Left forelimb (tissue), 1 donor: ENCODE measurements at regions not wholly inside any gene's neighbourhood (a gene's known extent, or its start where the extent isn't known, plus 50 kb on each side); places are given as distances from the start of the nearest gene placed in this dataset.

ENCODE experiments used
- DNase-seq: peaks from one replicate; pipeline ENCODE4 v3.0.0-alpha.2; 2018; ENCODE audit warnings: low spot score

DNA sequence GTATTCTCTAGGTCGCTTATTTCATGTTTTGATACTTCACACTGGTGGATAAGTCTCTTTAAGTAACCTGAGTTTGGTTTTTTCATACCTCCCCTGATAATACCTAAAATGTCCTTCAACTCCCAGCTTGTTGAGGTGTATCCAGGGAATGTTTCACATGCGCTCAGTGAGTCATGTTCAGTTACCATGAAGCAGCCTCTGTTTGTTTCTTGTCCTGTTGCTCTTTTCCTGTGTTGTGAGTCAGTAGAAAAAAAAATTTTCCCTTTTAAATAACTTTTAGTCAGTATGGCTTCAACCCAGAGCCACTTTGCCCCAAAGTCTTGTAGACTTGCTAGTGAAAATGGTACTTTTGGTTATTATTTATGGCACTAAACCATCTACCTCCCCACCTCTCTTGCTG is 278.4 kb upstream of the ZPLD1 start:
- DNase-seq: no peak

DNA sequence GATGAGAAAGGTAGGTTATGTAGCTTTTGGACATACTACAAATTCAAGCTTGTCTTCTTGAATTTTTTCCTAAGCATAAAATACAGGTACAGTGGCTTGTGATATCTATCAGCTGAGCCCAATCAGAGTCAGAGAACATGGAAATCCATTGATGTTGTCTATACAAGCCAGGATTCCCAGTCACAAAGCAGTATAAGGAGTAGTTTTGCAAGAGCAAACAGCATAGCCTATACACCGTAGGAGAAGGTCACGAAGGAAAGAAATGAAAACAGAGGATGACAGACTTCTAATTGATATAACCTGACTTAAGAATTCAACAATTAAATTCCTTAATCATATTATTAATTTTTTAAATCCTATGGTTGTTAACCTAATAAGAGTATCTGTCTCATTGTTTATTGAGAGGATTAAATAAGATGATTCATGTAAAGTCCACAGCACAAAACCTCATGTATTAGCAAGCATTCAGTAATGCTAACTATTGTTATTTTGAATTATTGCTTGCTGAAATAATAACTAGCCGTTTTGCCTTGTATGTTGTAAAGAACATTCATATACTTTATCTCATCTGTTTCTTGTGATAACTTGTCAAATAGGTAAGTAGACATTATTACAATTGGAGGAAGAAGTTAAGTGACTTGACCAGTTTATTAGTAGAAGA is 276.6 kb upstream of the ZPLD1 start:
- DNase-seq: no peak

DNA sequence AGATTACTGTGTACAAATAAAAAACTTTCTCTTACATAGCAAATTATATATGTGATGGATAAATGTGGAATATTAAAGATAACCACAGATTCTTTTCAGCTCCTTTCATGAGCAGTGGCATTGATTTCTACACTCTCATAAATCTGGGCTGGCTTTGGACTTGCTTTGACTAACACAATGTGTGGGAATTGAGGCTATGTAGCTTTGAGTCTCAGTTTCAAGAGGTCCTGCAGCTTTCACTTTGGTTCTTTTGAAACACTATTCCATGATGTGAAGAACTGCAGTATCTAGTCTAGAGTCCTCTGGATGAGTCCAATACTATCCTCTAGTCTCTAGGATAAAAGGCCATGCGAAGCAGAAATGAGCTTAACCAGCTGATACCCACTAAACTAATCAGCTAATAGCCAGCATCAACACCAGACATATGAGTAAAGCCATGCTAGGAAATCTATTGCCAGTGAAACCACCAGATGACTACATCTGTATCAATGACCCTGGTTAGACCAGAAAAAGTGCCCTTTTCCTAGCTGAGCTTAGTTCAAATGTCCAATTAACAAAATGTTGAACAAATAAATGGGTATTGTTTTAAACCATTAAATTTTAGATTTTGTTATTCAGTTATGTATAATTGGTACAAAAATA is 274.9 kb upstream of the ZPLD1 start:
- no peak for DNase-seq

DNA sequence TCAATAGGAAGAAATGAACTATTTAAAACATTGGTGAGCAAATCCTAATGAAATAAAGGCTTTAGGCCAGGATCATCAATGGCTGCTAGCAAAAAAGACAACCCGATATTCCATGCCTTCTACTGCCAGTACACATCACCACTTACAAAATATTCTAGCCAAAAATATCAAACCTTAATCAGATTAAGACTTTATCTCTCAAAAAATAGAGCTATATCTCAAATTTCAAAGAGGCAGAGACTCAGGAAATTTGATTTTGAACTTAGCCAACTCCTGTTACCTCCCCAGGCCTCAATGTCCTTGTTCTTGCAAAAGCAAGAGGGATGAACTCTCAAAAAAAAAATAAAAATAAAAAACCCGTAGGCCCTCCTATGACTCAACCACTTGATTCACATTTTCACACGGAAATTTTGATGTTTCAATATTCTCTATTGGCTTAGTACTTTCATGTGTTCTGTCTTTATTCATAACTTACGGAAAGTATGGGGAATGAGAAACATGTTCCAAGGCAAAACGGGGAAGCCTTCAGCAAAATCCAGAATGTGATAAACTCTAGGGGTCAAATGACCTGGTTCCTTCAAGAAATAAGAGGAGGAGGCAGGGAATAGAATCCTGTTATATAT is 273.3 kb upstream of the ZPLD1 start:
- no peak for DNase-seq

DNA sequence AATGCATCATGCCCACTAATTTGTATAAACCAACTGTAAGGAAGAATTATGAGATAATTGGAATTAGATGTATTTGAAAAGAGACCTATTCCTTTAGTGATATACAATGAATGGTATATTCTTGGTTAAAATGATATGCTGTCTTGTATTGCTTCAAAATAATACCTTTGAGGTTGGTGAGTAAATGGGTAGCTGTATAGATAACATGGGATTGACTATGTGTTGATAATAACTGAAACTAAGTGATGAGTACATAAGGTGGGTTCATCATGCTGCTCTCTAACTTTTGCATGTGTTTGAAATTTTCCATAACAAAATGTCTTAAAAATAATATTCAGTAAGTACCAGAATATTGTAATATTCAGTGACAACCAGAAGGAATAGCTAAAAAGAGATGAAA is 272.6 kb upstream of the ZPLD1 start:
- DNase-seq: no peak

DNA sequence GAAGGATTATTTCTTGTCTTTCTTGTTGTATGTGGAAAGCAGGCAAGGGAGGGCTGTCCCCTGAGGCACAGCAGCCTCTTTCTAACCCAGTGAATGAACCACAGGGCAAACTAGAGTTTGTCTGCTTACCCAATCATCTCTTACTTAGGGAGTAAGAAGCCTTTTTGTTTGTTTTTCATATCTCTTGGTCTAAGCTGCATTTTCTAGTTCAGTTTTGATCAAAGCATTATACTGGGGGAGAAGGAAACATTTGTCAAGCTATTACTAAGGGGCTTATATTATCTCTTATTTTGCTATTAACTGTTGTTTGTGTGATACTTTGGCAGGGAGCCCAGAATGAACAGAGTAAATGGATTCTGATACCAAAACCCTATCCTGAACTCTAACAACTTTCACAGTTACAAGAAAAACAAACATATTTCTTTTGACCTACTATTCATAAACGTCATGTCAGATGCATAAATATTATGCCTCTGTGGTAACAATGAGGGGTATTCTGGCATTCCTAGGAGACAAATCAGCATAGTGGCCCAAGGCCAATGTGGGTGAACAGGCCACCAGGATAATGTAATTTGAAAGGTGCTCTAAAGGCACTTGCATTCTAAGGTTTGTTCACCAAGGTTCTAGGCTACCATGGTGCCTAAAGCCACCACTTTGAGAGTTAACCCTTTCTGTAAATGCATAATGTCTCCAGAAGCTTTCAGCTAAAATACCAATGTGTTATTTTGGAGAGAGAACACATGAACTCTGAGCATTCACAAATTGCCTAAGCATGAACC is 271.6 kb upstream of the ZPLD1 start:
- DNase-seq: no peak

DNA sequence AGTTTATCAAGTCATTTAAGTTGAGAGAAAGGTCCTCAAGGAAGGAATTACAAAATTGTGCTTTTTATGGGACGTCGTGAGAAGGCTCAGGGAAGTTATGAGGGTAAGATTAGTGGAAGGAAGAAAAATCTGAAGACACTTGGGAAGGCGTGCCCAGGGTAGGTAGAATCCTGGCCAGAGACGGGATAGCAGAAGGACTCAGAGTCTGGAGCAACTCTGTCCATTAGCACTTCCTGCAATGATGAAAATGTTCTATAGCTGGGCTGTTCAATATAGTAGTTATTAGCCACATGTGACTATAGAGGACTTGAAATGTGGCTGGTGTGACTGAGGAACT is 271.0 kb upstream of the ZPLD1 start:
- no peak for DNase-seq

DNA sequence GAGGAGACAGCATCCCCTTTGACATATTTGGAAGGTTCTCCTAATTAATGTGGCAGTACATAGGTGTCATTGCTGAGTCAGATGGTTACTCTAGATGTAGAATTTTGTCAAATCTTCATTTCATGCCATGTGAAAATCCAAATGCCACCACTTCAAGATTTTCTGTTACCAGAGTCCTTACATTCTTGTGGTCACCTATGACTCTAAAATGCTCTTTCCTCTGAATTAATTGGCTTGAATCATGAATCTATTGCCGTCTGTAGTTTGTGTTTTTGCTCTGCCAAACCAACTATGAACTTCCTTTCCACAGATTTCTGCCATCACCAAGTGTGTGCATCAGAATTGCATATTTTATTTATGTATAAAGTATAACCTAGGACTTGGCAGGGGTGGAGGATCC is 269.4 kb upstream of the ZPLD1 start:
- no peak for DNase-seq

DNA sequence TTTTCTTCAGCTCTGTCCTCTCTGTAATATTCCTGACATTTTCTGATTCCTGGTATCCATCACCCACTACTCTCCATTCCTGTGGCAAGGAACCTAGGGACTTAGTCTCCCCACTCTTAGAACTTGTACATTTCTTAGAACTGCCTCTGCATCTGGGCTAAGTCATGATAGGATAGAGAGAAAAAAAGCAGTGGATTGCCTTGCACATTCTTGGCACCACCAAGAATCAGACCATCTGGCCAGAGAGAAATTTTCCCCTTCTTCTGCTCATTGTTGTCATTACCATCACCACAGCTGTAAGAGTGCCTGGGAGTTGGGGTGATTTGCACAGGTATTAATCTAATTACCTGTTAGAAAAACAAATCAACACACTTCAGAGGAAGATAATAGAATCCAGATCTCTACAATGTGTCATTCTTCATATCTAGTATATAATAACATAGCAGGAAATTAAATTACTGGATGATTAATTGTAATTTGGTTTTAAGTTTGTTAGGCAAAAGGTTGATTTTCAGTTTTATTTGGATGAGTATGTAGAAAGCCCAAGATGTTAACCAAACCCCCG is 264.8 kb upstream of the ZPLD1 start:
- DNase-seq: no peak

DNA sequence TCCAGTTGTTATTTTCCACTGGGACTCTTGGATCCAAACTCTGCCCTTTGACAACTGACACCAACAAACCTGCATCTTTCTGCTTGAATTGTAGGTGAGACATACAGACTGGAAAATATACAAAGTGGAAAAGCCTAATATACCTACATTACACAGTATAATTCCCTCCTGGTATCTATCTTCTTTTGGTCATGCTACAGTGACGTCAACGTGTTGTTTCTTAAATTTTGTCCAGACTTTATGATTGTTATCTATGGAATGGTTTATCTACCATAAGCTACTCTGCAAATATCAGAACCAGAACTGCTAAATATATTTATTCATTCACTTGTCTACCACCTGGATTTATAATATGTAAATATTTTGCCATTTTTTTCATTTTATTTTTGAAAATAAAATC is 264.3 kb upstream of the ZPLD1 start:
- DNase-seq: no peak

DNA sequence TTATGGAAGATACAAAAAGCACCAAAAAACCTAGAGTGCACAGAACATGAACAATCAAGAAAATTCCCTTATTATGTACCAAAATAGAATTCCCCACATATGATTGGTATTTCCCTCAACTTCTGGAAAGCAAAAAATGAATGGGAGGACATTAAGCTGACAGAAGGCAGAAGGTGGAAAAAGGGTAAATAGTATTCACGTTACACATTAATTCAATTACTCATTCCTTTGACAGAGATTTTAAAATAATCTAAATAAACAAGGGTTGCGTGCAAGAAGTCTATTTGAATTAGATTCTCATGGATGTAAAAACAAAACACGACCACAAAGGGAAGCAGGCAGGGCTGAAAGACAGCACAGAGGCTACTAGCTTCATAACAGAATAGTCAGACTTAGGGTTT is 260.5 kb upstream of the ZPLD1 start:
- no peak for DNase-seq

DNA sequence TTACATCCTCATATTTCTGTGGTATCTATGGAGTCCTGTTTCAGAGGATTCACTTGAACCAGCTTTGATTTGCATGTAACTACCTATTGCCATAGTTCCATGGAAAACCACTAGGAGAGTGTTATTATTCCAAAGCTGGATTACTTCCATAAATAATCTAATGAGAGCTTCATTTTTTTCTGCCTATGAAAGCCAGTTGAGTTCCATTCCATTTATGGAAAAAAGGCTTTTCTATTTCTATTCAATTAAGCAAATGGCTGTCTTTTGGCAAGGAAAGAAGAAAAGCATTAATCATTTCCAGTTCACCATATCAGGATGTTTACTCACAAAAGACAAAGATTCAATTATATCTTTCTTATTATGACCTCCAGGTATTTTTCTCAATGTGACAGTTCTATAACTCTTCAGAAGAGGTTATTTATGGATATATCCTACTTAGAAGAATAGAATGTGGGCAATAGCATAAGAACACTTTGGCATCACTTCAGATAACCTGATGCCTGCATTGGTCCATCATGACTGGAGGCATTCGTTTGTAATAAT is 259.9 kb upstream of the ZPLD1 start:
- DNase-seq: no peak

DNA sequence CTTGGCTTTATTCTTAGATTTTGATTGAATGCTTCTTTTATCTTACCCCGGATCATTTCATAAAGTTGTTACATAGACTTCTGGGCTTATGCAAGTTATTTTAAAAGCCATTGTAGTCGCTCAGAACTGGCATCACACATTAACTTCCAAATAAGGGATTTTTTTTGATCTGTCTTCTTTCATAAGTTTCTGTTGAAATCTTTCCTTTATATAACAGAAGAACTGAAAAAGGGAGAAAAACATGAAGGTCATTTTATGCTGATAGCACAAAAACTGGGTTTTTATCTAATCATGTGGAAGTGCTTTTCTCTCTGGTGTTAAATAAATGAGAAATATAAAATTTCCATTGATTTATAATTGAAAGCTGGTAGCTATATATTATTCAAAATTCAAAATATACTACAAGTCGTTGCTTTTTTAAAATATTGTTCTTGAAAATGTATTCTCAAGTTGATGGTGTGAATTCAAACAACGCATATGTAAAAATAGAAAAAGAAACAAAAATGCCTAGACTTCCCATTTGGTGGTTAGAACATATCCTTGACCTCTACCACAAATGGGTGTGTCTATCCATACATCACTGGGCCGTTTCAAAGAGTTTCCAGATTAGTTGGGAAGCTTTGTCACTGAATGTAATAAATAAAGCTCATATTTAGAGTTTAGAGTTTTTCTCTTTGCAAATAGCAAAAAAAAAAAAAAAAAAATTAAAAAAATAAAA is 258.3 kb upstream of the ZPLD1 start:
- DNase-seq: no peak

DNA sequence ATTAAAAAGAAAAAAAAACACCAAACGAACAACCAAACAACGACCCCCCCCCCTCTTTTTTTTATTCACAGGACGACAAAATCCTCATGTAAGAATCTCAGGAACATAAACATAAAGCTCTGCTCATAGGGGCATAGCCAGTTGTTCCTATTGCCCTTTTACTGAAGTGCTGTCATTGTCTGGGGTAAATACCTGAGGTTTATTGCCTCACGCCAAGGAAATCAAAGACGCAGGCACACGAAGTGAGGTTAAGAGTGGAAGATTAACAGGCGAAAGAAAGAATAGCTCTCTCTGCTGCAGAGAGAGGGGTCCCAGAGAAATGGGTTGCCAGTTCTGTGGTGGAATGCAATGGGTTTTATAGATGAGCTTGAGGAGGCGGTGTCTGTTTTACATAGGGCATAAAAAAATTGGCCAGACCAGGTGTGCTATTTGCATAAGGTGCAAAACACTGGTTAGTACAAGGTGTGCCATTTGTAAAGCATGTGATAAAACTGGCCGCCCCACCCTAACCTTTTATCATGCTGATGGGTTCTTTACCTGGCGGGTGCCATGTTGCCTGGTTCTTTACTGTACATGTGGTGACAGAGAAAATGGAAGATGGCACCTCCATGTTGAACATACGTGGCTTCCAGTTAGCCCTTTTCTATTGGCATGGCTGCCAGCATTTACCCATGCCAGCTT is 257.6 kb upstream of the ZPLD1 start:
- DNase-seq: no peak

DNA sequence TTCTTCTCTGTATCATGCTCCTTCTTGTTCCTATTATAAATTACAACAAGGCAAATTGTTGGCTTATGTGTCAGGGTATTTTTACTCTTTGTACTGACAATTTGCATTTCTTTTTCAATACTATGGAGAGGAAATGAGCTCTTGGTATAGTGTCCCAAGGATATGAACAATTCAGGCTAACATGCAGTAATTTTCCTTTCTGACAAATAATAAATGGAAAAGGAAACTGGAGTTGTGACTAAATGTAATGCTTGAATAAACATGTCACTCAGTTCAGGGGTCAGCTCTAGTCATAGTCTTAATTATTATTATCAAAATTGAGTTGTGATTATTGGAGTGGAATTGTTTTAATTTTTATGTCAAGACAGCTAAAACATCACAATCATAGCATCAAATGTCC is 256.0 kb upstream of the ZPLD1 start:
- DNase-seq: no peak

DNA sequence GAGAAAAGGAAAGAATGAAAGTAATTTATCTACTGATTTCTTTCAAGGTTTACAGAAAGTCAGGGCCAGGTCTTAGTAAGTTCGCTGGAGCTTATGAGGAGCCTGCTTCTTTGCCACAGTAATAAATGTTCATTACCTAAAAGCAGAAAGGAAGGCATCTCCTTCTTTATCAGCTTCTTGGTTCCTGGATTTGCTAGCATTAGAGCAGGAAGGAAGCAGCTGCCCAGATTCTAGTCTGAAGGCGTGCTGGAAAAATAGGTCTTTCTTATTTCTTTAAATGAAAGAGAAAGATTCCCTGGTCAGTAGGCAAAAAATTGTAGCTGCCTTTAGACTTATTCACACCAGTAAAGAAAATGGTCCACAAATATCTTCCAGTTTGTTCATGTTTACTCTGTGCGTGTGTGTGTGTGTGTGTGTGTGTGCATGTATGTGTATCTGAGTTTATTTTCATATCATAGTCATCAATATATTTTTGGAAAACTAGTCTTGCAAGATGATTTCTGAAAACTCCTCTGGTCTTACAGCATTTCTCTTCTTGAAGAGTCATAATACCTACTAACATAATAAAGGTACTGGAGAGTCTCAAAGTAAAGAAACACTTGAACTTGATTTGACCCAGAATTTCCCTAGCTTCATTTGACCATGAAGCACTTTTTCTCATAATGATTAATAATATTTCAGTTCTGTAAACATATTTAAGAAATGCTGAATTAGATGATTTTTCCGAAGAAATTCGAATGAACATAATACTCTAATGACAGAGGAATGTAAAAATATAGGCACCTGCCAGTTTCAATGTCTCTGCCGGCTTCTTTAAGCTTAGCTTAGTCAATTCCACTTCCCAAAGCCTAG is 255.3 kb upstream of the ZPLD1 start:
- no peak for DNase-seq

DNA sequence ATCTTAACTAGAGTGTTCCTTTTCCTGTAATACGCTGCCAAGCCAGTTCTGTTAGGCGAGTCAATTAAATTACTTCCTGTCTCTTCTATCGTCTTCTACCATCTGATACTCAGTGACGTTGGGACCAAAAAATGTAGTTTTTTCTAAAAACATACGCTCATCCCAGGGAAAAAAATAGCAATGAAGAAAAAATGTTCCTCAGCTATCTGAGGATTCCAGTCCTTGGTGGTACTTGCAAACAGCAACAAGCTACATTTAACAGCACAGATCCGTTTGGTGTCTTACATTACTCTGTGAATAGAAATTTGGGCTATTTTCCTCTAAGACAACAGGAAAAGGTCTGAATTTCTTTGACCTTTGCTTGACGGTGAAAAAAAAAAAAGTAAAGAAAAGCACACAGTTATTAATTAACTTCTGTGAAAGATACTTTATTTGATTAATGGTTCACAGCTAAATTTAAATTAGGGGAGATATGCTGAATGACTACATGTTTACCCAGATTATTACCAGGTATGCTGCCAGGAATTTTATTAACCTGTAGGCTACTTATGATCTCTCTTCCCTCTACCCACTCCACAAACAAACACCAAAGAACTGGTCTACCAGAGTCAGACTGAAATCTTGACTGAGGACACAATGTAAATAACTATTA is 254.4 kb upstream of the ZPLD1 start:
- DNase-seq: no peak

DNA sequence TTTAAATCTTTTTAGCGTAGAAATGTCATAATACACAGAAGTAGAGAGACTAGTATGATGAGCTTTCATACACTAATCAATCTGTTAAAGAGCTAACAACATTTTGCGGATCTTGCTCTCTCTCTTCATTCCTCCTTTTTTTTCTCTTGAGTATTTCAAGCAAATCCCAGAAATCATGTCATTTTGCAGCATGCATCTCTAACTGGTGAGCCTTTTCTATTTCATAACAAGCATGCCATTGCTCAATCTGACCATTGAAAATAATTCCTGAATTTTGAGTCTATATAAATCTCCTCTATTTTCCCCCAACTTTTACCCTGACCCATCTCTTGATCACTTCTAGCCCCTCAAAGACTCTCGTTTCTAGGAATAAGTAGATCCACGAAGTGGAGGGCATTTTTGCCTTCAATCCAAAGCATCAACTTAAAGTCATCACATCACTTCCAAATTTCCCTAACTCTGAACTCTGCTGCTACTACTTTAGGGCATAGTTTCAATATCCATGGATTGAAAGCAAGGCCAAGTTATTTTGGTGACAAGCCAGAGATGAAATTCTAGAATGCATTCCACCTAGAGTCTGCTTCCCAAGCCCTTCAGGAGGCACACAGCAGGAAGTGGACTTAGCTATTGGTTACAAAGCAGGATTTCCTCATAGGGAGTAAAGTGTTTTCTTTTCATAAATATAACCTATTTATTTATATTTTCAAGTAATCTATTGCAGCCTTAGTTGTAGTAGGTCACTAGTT is 253.5 kb upstream of the ZPLD1 start:
- DNase-seq: no peak

DNA sequence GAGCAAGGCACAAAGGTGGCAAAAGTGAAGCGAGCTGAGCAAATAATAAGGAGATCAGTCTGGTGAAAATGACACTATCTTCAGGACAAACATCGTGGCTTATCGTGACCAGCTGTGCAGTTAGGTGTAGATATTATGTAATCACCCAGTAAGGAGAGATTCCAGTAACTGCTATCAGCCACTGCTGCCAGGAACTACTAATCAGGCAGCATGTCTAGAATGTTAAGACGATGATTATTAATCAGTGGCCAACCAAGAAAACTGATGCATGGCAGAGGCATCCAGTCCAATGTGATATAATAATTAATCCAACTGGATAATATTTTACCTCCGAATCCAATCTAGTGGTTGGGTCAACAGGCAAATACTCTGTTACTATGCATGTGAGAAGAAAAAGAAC is 252.7 kb upstream of the ZPLD1 start:
- no peak for DNase-seq
